ENCODE measurements at regions not wholly inside any gene's neighbourhood (a gene's known extent, or its start where the extent isn't known, plus 50 kb on each side); places are given as distances from the start of the nearest gene placed in this dataset.

- DNase-seq, result no peak
These were observed 90.6 kb upstream of the CACNA1E start for GRCh38 chr1:181392613-181393220.

GRCh38 chr1:181394766-181395165 is 88.6 kb upstream of the CACNA1E start:
- DNase-seq, result no peak

- DNase-seq, result no peak
These were observed 87.1 kb upstream of the CACNA1E start for GRCh38 chr1:181396171-181396670.

- no peak for DNase-seq
These were observed 86.5 kb upstream of the CACNA1E start for GRCh38 chr1:181396811-181397210.

- DNase-seq, result no peak
These were observed 85.5 kb upstream of the CACNA1E start for GRCh38 chr1:181397845-181398244.

- no peak for DNase-seq
These were observed 84.8 kb upstream of the CACNA1E start for GRCh38 chr1:181398544-181398943.

GRCh38 chr1:181405584-181405983 is 77.7 kb upstream of the CACNA1E start:
- no peak for DNase-seq

GRCh38 chr1:181406989-181407388 is 76.3 kb upstream of the CACNA1E start:
- DNase-seq, result no peak

- no peak for DNase-seq
These were observed 73.3 kb upstream of the CACNA1E start for GRCh38 chr1:181409981-181410380.

- DNase-seq, result no peak
These were observed 70.6 kb upstream of the CACNA1E start for GRCh38 chr1:181412746-181413145.

- no peak for DNase-seq
These were observed 70.0 kb upstream of the CACNA1E start for GRCh38 chr1:181413195-181413815.

- DNase-seq, result no peak
These were observed 69.5 kb upstream of the CACNA1E start for GRCh38 chr1:181413836-181414235.

- DNase-seq, result no peak
These were observed 67.0 kb upstream of the CACNA1E start for GRCh38 chr1:181416268-181416860.

- DNase-seq, result no peak
These were observed 65.4 kb upstream of the CACNA1E start for GRCh38 chr1:181417915-181418314.

GRCh38 chr1:181423301-181423918 is 59.9 kb upstream of the CACNA1E start:
- peak; percentile 78 for DNase-seq

GRCh38 chr1:181424786-181425403 is 58.4 kb upstream of the CACNA1E start:
- peak; percentile 90 for DNase-seq

GRCh38 chr1:181425566-181425965 is 57.8 kb upstream of the CACNA1E start:
- no peak for DNase-seq

GRCh38 chr1:181429462-181429861 is 53.9 kb upstream of the CACNA1E start:
- DNase-seq, result no peak

- DNase-seq, result no peak
These were observed 53.1 kb upstream of the CACNA1E start for GRCh38 chr1:181430015-181430885.
